HepG2 (cell line): ENCODE measurements at regions not wholly inside any gene's neighbourhood (a gene's known extent, or its start where the extent isn't known, plus 50 kb on each side); places are given as distances from the start of the nearest gene placed in this dataset.

Experiments used
- HOMEZ ChIP-seq: IDR thresholded peaks from 2 replicates; pipeline ENCODE4 v1.6.1; 2016; ENCODE audit warnings: low read depth
- SYNCRIP ChIP-seq: fragments of 200-400 bp; formaldehyde crosslinking; IDR thresholded peaks from 2 replicates; pipeline ENCODE4 v1.6.1; 2018; ENCODE audit warnings: mild to moderate bottlenecking, low read depth, low read length; ENCODE audit not compliant: insufficient read depth
- ZFP1 ChIP-seq: IDR thresholded peaks from 2 replicates; pipeline ENCODE4 v1.6.1; 2016
- ZHX2 ChIP-seq, 2 experiments: sonication (generic) in 1 of 2; formaldehyde crosslinking in 1 of 2; IDR thresholded peaks; 2 replicates each; pipeline versions ENCODE4 v1.6.1 to v1.9.0; 2014 to 2022; ENCODE audit warnings: antibody characterized with exemption in 1 of 2, borderline replicate concordance in 1 of 2, inconsistent platforms in 1 of 2, low read depth in 1 of 2, missing genetic modification reagents in 1 of 2
- ZNF207 ChIP-seq: fragments of 450-650 bp; IDR thresholded peaks from 2 replicates; pipeline ENCODE4 v1.6.1; 2016; ENCODE audit warnings: antibody characterized with exemption, borderline replicate concordance
- ZNF260 ChIP-seq: sonication (generic); formaldehyde crosslinking; IDR thresholded peaks from 2 replicates; pipeline ENCODE4 v1.4.0; 2020; ENCODE audit warnings: missing genetic modification reagents, low read depth, mild to moderate bottlenecking, borderline replicate concordance
- ZNF263 ChIP-seq: sonication (generic); formaldehyde crosslinking; IDR thresholded peaks from 2 replicates; pipeline ENCODE4 v1.4.0; 2020; ENCODE audit warnings: missing genetic modification reagents
- ZNF552 ChIP-seq: sonication (generic); formaldehyde crosslinking; IDR thresholded peaks from 2 replicates; pipeline ENCODE4 v1.9.0; 2022; ENCODE audit warnings: missing genetic modification reagents, mild to moderate bottlenecking, borderline replicate concordance
- TF ChIP-seq, protein P1 (sequence below): sonication (generic); formaldehyde crosslinking; IDR thresholded peaks from 2 replicates; pipeline ENCODE4 v1.5.0; 2020; ENCODE audit warnings: mild to moderate bottlenecking, missing genetic modification reagents, borderline replicate concordance
- TF ChIP-seq, protein P2 (sequence below): IDR thresholded peaks from 2 replicates; pipeline ENCODE4 v1.6.1; 2012; ENCODE audit warnings: inconsistent platforms
- TF ChIP-seq, protein P3 (sequence below): fragments of 450-650 bp; IDR thresholded peaks from 2 replicates; pipeline ENCODE4 v1.6.1; 2016
- TF ChIP-seq, protein P4 (sequence below): sonication (generic); formaldehyde crosslinking; IDR thresholded peaks from 2 replicates; pipeline ENCODE4 v1.4.0; 2020; ENCODE audit warnings: mild to moderate bottlenecking, missing genetic modification reagents

GRCh38 chr12:114738460-114739184, 54.6 kb upstream of the TBX3 start (continued):
- TF ChIP-seq, protein P1, sequence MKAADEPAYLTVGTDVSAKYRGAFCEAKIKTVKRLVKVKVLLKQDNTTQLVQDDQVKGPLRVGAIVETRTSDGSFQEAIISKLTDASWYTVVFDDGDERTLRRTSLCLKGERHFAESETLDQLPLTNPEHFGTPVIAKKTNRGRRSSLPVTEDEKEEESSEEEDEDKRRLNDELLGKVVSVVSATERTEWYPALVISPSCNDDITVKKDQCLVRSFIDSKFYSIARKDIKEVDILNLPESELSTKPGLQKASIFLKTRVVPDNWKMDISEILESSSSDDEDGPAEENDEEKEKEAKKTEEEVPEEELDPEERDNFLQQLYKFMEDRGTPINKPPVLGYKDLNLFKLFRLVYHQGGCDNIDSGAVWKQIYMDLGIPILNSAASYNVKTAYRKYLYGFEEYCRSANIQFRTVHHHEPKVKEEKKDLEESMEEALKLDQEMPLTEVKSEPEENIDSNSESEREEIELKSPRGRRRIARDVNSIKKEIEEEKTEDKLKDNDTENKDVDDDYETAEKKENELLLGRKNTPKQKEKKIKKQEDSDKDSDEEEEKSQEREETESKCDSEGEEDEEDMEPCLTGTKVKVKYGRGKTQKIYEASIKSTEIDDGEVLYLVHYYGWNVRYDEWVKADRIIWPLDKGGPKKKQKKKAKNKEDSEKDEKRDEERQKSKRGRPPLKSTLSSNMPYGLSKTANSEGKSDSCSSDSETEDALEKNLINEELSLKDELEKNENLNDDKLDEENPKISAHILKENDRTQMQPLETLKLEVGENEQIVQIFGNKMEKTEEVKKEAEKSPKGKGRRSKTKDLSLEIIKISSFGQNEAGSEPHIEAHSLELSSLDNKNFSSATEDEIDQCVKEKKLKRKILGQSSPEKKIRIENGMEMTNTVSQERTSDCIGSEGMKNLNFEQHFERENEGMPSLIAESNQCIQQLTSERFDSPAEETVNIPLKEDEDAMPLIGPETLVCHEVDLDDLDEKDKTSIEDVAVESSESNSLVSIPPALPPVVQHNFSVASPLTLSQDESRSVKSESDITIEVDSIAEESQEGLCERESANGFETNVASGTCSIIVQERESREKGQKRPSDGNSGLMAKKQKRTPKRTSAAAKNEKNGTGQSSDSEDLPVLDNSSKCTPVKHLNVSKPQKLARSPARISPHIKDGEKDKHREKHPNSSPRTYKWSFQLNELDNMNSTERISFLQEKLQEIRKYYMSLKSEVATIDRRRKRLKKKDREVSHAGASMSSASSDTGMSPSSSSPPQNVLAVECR, result peak; percentile 38; the same call in 1 of the 2 replicates
- TF ChIP-seq, protein P2, sequence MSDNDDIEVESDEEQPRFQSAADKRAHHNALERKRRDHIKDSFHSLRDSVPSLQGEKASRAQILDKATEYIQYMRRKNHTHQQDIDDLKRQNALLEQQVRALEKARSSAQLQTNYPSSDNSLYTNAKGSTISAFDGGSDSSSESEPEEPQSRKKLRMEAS, result peak; percentile 41
- TF ChIP-seq, protein P3, sequence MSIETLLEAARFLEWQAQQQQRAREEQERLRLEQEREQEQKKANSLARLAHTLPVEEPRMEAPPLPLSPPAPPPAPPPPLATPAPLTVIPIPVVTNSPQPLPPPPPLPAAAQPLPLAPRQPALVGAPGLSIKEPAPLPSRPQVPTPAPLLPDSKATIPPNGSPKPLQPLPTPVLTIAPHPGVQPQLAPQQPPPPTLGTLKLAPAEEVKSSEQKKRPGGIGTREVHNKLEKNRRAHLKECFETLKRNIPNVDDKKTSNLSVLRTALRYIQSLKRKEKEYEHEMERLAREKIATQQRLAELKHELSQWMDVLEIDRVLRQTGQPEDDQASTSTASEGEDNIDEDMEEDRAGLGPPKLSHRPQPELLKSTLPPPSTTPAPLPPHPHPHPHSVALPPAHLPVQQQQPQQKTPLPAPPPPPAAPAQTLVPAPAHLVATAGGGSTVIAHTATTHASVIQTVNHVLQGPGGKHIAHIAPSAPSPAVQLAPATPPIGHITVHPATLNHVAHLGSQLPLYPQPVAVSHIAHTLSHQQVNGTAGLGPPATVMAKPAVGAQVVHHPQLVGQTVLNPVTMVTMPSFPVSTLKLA, result no peak
- peak; percentile 85; the same call in 1 of the 2 replicates for TF ChIP-seq ZFP1
- TF ChIP-seq SYNCRIP, result no peak
- TF ChIP-seq ZNF263 (CRISPR knock-in tag), result peak; percentile 96
- no peak for TF ChIP-seq ZHX2 (IDR thresholded peaks at IDR 0.05; ENCODE audit: low read depth)
- no peak for TF ChIP-seq ZHX2 (CRISPR knock-in tag; IDR thresholded peaks at IDR 0.05; ENCODE audit: borderline replicate concordance)
- no peak for TF ChIP-seq ZNF260
- no peak for TF ChIP-seq ZNF207
- TF ChIP-seq, protein P4, sequence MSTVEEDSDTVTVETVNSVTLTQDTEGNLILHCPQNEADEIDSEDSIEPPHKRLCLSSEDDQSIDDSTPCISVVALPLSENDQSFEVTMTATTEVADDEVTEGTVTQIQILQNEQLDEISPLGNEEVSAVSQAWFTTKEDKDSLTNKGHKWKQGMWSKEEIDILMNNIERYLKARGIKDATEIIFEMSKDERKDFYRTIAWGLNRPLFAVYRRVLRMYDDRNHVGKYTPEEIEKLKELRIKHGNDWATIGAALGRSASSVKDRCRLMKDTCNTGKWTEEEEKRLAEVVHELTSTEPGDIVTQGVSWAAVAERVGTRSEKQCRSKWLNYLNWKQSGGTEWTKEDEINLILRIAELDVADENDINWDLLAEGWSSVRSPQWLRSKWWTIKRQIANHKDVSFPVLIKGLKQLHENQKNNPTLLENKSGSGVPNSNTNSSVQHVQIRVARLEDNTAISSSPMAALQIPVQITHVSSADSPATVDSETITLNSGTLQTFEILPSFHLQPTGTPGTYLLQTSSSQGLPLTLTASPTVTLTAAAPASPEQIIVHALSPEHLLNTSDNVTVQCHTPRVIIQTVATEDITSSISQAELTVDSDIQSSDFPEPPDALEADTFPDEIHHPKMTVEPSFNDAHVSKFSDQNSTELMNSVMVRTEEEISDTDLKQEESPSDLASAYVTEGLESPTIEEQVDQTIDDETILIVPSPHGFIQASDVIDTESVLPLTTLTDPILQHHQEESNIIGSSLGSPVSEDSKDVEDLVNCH (CRISPR knock-in tag), result no peak
- no peak for TF ChIP-seq ZNF552 (CRISPR knock-in tag)
- TF ChIP-seq HOMEZ (CRISPR knock-in tag), result peak; percentile 93
